ENCODE measurements at regions not wholly inside any gene's neighbourhood (a gene's known extent, or its start where the extent isn't known, plus 50 kb on each side); places are given as distances from the start of the nearest gene placed in this dataset.

DNA sequence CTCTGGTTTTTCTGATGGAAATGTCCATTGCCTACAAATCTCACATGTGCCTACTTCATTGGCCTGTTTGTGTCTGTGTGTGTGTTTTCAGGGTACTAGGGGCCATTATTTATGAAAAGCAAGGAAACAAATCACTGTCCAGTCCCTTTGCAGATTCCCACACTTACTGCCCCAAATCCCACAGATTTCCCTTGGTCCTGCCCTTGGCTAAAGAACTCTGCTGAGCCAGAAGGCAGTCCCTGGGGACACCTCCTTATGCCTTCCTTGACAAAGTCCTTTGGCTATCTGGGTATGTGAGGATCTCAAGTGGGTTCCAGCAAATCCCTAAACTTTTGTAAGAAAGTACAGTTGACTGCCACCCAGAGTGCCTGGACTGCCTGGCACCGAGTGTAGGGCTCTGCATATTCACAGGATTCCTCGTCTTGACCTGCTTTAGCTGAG, 388.1 kb downstream of the BCAT1 start:
- DNase-seq (ENCODE audit: low read depth in 2 of 2), result peak in 1 of 2 donors; percentile 1

DNA sequence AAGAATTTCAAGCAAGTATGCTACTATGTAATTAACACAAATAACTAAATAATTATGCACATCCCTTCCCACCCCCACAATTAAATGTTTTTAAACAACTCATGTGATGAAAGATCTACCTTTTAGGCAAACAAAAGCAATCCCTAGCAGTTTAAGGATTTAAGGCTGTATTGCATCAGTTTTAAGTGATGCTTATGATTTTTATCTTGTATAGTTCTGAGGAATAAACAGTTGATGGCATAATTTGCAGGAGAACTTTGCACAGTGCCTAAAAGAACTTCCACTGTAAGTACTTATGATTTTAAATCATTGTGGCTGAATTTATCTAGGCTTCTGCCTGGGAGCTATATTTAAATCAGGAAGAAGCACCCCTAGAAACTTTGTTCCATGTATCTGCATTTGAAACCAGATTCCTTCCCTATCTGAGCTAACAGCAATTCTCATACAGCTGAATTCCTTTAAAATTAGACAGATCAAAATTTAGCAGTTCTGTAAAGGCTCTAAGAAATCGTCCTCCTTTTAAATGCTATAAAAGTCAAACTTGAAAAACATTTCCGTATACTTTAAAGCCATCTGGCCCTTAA, 388.6 kb downstream of the BCAT1 start:
- no peak for DNase-seq (ENCODE audit: low read depth in 2 of 2)

DNA sequence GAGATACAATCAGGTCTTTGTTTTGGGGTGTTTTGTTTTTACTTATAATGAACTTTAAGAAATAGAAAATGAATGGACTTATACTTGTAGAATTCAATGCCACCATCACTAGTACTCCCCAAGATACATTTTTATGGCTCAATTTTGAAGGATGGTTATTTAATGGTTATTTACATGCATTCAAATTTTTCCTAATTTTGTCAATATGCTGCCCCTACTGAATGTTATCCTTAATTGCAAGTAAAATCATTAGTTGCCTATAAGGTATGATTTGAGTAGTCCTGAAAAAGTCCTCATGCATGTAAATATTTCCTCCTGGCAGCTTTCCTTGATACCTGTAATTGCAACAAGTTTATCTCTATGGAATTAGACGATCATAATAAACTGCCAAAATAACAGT, 391.2 kb downstream of the BCAT1 start:
- no peak for DNase-seq (ENCODE audit: low read depth in 2 of 2)

DNA sequence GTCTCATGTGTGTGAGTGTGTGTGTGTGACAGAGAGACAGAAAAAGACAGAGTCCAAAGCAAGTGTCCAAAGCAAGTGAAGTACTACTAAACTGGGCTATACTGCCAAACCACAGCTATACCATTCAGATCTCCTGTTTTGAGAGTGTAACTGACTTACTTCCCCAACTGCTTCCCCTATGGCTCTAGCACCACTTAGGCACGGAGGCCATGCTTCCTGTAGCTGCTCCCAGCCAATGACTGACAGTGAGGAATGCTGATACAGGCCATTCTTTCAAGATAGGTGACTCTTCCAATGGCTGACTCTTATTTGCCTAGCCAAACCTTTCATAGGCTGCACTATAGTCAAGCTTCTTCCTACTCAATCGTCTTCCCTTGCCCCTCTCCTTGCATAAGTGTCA, 393.2 kb downstream of the BCAT1 start:
- no peak for DNase-seq (ENCODE audit: low read depth in 2 of 2)

DNA sequence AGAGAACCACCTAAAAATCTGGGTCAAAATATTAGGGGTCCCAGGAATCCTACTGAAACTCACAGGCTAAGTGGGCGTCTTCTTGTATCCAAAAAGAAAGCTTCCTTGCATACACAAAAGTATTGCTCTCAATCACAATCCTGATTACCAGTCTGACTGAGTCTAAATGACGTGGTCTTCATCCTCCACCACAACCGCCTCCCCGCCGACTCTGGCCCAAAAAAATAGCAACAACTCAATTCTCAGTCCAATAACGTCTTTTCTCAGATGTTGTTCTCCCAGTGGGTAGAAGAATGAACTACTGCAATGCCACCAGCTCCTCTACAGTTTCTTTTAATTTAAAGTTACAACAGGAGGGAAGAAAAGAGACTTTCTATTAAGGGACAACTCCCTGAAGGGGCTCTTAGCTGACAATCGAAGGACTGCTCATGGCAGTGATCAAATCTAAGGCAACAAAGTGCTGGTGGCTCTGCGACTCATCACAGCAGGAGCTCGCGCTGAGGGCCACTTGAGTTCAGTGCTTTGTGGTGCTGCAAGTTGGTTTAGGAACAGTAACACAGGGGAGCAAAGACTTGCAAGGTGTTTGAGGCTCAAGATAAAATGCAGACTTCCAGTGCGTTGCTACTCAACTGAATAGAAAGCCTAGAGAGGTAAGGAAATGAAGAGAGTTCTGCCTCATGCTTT, 394.1 kb downstream of the BCAT1 start:
- no peak for DNase-seq (ENCODE audit: low read depth in 2 of 2)

DNA sequence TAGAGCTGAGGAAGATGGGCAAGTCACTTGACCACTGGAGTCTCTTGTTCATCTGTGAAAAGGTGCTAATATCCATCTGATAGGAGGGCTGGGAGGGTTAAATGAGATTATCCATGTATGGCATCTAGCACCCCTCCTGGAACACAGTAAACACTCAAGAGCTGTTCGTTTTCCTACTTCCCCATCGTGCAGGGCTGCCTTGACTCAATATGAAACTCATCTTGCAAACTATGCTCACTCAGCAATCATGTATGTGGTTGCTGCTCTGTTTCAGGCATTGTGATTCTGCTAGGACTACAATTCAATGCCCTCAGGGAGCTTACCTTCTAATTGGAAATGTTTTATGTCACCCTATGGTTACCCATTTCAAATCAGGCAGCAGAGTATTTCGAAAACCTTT, 395.6 kb downstream of the BCAT1 start:
- no peak for DNase-seq (ENCODE audit: low read depth in 2 of 2)

DNA sequence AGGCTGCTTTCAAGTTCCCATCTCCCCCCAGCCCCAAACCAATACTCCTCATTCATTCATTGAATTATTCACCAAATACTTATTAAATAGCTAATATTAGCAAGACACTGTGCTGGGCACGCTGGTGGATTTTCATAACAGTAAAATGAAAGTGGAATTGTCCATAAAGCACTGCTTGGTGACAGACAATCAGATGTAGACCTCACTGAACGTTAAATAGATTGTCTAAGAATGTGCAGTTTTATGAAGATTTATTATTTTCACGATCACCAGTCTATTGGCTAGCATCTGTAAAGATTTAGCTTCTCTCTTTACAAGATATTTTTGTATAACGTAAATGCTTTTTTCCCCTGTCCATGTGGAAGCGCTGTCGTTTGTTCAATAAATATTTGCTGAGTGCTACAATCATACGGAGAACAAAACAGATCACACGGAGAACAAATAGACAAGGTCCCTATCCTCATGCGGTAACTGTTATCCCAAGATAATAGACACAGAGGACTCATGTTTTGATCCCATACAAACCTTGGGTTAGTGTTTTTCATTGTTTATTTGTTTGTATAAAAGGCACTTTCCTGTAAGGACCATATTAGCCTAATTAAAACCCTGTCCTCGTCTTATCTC, 397.6 kb downstream of the BCAT1 start:
- no peak for DNase-seq (ENCODE audit: low read depth in 2 of 2)

DNA sequence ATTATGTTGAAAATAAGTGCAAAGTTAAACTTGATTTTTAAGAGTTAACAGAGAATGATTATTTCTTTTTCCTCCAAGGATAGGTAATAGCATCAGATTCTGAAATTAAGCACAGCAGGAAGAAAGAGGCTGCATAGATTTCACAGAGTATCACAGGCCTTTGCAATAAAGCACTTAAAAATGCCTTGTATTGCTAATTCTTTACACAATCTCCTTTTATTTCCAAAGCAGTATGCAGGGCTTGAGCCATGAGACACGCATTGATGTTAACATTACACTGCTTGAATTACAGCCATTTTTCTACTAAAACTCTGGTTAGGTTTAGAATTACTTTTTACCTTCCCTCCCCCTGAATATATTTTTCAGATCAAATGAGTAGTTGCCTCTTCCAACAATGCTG, 398.3 kb downstream of the BCAT1 start:
- DNase-seq (ENCODE audit: low read depth in 2 of 2), result no peak

DNA sequence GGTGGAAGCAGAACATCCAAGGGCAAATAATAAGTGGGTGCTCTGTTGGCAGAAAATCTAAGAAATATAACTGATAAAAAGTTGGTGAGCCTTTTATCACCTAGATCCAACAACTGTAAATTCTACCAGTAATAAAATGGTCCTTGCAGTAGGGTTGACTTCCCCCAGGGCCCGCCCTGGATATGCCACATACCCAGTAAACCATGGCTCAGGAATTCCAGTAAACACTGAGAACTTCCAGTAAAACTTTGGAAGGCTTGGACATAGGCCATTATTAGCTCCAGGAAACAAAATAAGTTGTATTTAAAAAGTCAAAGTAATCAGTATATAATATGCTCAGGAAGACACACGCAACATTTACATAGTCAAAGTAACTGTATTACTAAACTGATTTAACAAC, 402.2 kb downstream of the BCAT1 start:
- DNase-seq (ENCODE audit: low read depth in 2 of 2), result no peak

DNA sequence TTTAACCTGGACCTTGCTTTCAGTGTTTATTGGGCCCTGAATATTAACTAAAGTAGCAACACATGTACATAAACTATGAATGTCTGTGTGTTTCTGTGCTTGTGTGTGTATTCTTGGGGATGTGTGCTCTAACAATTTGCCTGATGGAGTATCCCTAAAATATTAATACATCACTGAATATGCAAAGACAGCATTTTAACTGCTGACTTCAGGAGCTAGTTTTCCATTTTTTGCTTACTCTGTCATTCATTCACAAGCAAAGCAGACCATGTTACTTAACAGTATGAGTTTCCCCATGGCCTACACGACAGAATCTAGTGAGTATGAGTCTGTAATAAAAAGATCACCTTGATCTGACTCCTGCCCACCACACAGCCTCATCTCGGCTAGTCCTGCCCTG, 402.8 kb downstream of the BCAT1 start:
- DNase-seq (ENCODE audit: low read depth in 2 of 2), result no peak

DNA sequence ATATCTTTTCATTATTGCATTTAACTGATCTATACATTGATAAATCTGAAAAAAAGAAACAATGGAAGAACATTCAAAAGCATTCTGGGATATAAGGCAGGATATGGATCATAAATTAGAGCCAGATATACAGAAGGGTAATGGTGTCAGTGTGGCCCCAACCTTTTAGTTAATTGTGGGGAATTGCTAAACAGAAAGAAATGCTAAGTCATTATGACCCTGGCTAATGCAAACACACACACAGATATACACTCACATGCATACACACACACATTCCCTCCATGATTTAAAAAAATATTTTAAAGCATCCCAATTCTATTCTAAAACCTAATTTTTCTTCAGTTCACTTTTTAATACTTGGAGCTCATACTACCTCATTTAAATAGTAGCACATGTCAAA, 404.5 kb downstream of the BCAT1 start:
- DNase-seq (ENCODE audit: low read depth in 2 of 2), result no peak

DNA sequence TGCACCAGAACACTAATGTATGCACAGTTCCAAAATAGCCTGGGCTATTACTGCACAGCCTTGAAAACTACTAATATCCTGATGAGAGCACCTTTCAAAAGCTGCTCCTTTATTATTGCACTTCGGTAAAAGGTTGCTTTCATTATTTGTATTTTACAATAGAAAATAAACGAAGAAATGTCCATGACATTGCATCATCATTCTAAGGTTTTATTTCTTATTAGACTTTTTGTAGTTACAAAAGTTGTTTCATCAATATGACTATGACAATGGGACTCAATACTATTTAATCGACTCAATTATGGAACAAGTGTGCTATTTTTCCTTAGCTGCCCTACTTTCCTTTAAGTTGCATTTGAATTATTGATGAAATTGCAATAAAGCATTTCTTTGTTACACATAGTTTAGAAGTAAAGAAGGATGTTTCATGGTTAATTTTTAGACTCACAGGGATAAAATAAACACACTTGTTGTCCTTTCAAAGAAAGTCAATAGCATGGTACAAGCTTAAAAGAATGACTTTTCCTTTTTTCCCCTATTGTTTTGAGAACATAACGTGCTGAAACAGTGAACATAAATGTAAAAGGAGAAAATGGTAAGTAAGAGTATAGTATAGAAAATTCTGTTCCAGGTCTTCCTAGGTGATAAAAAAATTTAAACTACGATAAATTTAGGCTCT, 407.6 kb downstream of the BCAT1 start:
- no peak for DNase-seq (ENCODE audit: low read depth in 2 of 2)

DNA sequence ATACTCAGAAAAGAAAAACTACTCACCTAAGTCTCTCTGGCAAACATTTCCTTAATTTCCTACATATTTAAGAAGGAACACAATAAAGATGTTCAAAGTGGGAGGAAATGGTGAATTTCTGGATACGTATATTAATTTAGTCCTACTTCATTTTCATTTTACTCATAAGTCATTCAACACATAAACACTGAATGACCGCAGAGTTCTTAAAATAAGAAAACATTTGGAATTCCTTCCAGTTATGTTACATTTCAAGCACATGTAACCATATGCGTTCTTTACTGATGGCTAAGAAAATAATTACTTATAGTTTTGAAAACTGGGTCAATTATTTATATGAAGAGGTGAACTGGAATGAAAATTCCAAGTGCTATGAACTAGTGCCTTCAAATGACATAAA, 409.3 kb downstream of the BCAT1 start:
- no peak for DNase-seq (ENCODE audit: low read depth in 2 of 2)

DNA sequence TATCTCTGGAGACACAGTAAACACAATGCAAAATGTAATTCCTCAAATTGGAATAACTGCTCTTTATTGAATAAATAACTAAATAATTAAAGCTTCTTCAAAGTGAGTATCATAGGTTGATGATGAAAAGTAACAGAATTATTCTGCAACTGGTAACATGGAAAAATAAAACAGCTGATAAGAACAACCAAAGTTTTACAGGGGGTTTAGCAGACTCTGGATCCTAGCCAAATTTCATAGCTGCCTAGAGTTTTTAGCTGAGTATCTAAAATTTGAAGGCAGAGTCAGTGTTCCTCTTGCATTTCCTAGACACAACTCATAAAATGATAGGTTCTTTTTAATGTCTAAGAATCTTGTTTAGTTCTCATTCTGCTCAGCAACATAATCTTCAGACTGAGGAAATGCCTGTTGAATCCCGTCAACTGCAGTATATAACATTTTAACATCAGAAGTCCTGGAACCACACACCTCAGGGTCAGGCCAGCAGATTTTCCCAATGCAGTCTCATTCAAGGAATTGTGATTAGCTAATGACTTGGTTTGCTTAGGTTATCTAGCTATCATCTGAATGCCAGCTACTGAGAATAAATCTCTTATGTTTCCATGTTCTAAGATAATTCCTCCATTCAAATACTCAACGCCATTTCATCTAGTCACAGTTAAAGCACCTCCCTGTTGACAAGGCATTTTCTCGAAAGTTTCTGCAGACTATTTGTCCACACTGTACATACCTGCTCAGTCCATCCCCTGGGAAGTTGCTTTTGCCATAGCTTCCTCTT, 411.6 kb downstream of the BCAT1 start:
- DNase-seq (ENCODE audit: low read depth in 2 of 2), result no peak

DNA sequence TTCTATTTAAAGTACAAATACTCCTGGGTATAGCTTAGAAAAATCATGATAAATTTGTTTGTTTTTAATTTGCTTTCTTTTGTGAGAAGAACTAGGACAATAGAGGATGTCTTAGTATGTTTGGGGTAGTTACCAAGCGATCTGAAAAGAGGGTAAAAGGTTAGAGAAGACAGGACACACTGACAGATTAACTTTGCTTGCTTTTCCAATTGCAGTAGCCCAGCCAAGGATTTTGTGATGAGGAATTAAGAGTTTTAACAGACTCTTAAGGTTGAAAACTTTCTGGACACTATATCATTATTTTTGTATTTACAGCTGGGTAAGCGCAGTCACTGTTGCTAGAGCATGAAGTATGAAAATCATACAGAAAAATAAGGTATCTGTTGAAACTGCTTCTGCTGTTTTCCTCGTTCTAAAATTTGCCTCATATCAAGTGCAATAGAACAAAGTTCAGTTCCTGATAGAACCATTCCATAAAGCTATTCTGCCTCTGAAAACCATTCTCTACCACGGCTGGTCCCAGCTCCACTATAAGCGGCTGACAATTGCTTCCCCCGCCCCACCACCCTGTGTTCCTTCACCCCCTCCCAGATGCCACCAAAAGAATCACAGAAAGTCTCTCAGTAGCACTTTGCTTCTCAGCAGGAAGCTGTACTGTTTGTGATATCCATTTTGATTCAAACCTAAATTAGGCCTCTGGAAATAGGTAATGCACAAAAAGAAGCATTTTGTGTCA, 413.4 kb downstream of the BCAT1 start:
- no peak for DNase-seq (ENCODE audit: low read depth in 2 of 2)

DNA sequence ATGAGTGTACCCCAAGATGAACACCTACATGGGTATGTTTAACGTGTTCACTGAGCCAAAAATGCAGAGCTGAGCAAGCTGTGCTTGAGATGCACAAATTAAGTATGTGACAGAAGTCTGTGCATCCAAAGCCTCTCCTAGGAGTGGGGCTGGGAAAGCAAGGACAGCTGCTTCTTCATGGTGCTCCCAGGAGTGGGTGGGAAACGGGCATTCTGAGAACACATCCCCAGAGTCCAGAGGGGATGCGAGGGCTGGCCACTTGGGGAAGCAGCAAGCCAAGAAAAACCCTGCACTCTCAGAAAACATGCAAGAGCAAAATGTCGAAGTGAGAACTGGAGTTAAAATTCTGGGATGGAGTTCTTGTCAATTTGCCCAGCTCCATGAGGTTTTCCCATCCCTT, 414.3 kb downstream of the BCAT1 start:
- DNase-seq (ENCODE audit: low read depth in 2 of 2), result no peak

DNA sequence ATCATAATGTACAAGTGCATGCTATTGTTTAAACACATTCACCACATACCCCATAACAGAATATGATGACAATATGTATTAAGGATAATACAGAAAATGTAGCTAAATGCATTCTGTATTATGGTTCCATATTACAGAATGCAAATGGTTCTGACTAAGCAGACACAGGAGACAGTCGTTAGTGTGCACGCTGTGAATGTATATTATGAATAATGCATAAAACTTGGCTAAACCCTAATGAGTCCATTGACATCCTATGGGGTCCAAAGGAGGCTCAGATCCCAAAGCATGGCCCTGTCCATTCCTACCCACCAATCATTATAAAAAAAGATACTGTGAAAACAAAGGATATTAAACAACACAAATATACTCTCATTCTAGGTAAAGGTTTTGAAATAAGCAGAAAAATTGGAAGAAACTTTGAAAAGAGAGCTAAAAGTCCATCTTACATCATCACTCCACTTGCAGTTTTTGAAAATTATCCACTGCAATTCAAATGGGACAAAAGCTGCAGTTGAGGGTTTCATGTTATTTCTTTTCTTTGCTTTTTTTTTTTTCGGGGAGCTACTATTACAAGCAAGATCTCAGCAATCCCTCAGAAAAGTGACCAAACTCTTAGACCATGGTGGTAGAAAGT, 415.1 kb downstream of the BCAT1 start:
- DNase-seq (ENCODE audit: low read depth in 2 of 2), result no peak

DNA sequence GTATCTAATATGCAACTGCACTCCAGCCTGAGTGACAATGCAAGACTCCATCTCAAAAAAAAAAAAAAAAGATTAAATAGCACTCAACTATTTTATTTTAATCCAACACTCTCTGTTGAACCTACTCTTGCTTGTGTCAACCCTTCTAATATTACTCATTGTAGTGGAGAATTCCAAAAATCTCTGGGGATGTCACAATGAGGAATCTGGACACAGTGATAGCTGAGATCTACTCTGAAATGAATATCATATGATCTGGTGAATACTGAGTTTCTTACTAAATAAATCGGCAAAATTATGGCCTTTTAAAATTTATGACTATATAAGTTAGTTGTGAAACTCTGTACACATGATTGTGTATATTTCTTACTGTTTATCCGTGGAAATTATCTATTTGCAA, 418.2 kb downstream of the BCAT1 start:
- DNase-seq (ENCODE audit: low read depth in 2 of 2), result no peak

DNA sequence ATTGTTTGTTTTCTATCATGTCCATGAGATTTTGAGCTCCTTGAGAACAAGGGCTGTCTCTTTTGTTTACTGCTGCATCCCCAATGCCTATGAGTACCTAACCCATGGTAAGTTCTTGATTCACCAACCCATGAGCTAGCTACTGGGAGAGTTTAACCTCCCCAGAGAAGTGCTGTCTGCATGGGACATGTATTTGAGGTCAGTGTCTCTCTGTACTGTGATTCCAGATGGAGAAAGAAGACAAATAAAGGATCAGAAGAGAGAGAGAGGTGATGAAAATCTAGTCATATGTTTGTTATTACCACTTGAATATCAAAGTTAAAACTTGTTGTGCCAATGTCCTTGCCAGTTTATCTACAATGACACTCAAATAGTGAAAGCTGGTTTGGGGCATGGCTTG, 421.8 kb downstream of the BCAT1 start:
- no peak for DNase-seq (ENCODE audit: low read depth in 2 of 2)

DNA sequence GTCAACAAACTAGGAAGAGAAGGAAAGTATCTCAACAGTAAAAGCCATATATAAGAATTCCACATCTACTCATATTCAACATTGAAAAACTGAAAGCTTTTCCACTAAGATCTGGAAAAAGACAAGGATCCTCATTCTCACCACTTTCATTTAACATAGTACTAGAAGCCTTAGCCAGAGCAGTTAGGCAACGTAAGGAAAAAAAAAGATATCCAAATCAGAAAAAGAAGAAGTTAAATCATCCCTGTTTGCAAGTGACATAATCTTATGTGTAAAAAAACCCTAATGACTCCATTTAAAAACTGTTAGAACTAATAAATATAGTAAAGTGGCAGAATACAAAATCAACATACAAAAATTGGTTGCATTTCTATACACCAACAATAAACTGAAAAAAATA, 426.2 kb downstream of the BCAT1 start:
- no peak for DNase-seq (ENCODE audit: low read depth in 2 of 2)

DNA sequence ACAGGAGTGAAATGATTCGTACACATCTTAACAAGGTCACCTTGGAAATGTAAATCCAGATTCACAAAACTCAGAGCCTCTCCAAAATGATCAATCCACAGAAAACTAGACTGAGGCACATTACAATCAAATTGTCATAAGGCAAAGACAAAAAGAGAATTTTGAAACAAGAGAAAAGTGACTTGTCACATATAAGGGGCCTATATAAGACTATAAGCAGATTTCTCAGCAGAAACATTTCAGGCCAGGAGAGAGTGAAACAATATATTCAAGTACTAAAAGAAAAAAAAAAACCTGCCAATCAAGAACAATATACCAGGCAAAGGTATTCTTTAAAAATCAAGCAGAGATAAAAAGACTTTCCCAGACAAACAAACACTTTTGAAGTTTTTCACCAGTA, 429.1 kb downstream of the BCAT1 start:
- no peak for DNase-seq (ENCODE audit: low read depth in 2 of 2)
